ENCODE measurements at regions not wholly inside any gene's neighbourhood (a gene's known extent, or its start where the extent isn't known, plus 50 kb on each side); places are given as distances from the start of the nearest gene placed in this dataset.
"Not testable (repeated sequence)": the region's sequence is repeated elsewhere in the genome, so short reads cannot be mapped to it uniquely, and the experiment has no call there.

GRCh38 chr11:110862407-110862806 lies 150.2 kb upstream of the ARHGAP20 start:
- no peak for DNase-seq

GRCh38 chr11:110860461-110860860 lies 148.2 kb upstream of the ARHGAP20 start:
- DNase-seq = no peak

GRCh38 chr11:110859998-110860397 lies 147.8 kb upstream of the ARHGAP20 start:
- DNase-seq = no peak

- no peak for DNase-seq
Observed at GRCh38 chr11:110859240-110859840, 147.1 kb upstream of the ARHGAP20 start.

- no peak for DNase-seq
Observed at GRCh38 chr11:110858547-110858921, 146.3 kb upstream of the ARHGAP20 start.

- no peak for DNase-seq
Observed at GRCh38 chr11:110857892-110858546, 145.8 kb upstream of the ARHGAP20 start.

- no peak for DNase-seq
Observed at GRCh38 chr11:110856996-110857812, 145.0 kb upstream of the ARHGAP20 start.

- DNase-seq = no peak
Observed at GRCh38 chr11:110856340-110856739, 144.1 kb upstream of the ARHGAP20 start.

GRCh38 chr11:110855191-110855590 lies 143.0 kb upstream of the ARHGAP20 start:
- DNase-seq = no peak

- no peak for DNase-seq
Observed at GRCh38 chr11:110852921-110853490, 140.8 kb upstream of the ARHGAP20 start.

GRCh38 chr11:110850846-110851245 lies 138.6 kb upstream of the ARHGAP20 start:
- DNase-seq = no peak

GRCh38 chr11:110843053-110843452 lies 130.8 kb upstream of the ARHGAP20 start:
- DNase-seq = not testable (repeated sequence)

- DNase-seq = no peak
Observed at GRCh38 chr11:110838808-110839207, 126.6 kb upstream of the ARHGAP20 start.

GRCh38 chr11:110837603-110838002 lies 125.4 kb upstream of the ARHGAP20 start:
- DNase-seq = no peak

GRCh38 chr11:110835106-110835505 lies 122.9 kb upstream of the ARHGAP20 start:
- no peak for DNase-seq

GRCh38 chr11:110833033-110833484 lies 120.8 kb upstream of the ARHGAP20 start:
- no peak for DNase-seq

GRCh38 chr11:110832539-110832938 lies 120.3 kb upstream of the ARHGAP20 start:
- DNase-seq = no peak

- DNase-seq = no peak
Observed at GRCh38 chr11:110832080-110832479, 119.8 kb upstream of the ARHGAP20 start.

GRCh38 chr11:110830747-110831146 lies 118.5 kb upstream of the ARHGAP20 start:
- no peak for DNase-seq

- DNase-seq = no peak
Observed at GRCh38 chr11:110830344-110830743, 118.1 kb upstream of the ARHGAP20 start.

- no peak for DNase-seq
Observed at GRCh38 chr11:110829873-110830272, 117.6 kb upstream of the ARHGAP20 start.

- DNase-seq = no peak
Observed at GRCh38 chr11:110828086-110828485, 115.8 kb upstream of the ARHGAP20 start.

- DNase-seq = no peak
Observed at GRCh38 chr11:110827276-110827675, 115.0 kb upstream of the ARHGAP20 start.

Data from NCI-H2107 (cell line).